HEK293 (cell line): ENCODE measurements at regions not wholly inside any gene's neighbourhood (a gene's known extent, or its start where the extent isn't known, plus 50 kb on each side); places are given as distances from the start of the nearest gene placed in this dataset.

Experiments used
- ZEB2 ChIP-seq: fragments of 450-650 bp; formaldehyde crosslinking; IDR thresholded peaks from 2 replicates; pipeline ENCODE4 v1.5.1; 2016; ENCODE audit warnings: missing biosample characterization, missing genetic modification characterization
- TF ChIP-seq, protein P1 (sequence below): fragments of 450-650 bp; formaldehyde crosslinking; IDR thresholded peaks from 2 replicates; pipeline ENCODE4 v1.5.1; 2016; ENCODE audit warnings: missing biosample characterization, missing genetic modification characterization
- TF ChIP-seq, protein P2 (sequence below): fragments of 450-650 bp; formaldehyde crosslinking; IDR thresholded peaks from 2 replicates; pipeline ENCODE4 v1.5.1; 2017; ENCODE audit warnings: missing biosample characterization, mild to moderate bottlenecking, missing genetic modification characterization, moderate library complexity

DNA sequence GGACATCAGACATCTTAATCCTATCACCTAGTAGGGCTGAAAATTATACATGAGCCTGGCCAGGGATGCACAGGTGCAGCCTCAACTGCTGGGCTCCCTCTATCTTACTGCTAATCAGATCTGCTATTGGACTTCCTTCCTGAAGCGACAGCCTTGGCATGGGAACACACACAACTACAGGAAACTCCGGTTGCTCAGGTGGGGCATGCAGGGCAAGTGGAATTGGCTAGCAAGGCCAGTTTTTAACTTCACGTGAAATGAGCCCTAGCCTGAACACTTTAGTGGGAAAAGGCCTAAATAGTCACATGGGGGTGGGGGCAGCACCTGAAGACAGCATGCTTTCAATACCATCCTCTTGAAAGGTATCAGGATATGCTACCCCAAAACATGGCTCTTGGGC is 147.9 kb upstream of the NCKAP5 start:
- TF ChIP-seq, protein P1, sequence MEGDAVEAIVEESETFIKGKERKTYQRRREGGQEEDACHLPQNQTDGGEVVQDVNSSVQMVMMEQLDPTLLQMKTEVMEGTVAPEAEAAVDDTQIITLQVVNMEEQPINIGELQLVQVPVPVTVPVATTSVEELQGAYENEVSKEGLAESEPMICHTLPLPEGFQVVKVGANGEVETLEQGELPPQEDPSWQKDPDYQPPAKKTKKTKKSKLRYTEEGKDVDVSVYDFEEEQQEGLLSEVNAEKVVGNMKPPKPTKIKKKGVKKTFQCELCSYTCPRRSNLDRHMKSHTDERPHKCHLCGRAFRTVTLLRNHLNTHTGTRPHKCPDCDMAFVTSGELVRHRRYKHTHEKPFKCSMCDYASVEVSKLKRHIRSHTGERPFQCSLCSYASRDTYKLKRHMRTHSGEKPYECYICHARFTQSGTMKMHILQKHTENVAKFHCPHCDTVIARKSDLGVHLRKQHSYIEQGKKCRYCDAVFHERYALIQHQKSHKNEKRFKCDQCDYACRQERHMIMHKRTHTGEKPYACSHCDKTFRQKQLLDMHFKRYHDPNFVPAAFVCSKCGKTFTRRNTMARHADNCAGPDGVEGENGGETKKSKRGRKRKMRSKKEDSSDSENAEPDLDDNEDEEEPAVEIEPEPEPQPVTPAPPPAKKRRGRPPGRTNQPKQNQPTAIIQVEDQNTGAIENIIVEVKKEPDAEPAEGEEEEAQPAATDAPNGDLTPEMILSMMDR (tag by site-specific recombination): no peak
- TF ChIP-seq, protein P2, sequence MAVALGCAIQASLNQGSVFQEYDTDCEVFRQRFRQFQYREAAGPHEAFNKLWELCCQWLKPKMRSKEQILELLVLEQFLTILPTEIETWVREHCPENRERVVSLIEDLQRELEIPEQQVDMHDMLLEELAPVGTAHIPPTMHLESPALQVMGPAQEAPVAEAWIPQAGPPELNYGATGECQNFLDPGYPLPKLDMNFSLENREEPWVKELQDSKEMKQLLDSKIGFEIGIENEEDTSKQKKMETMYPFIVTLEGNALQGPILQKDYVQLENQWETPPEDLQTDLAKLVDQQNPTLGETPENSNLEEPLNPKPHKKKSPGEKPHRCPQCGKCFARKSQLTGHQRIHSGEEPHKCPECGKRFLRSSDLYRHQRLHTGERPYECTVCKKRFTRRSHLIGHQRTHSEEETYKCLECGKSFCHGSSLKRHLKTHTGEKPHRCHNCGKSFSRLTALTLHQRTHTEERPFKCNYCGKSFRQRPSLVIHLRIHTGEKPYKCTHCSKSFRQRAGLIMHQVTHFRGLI (tag by site-specific recombination): no peak
- TF ChIP-seq ZEB2: no peak
